Spleen (tissue), 7 donors: ENCODE measurements at regions not wholly inside any gene's neighbourhood (a gene's known extent, or its start where the extent isn't known, plus 50 kb on each side); places are given as distances from the start of the nearest gene placed in this dataset.

ENCODE experiments used
- POLR2A ChIP-seq, 3 donors: fragments of 450-650 bp; IDR thresholded peaks; one replicate each; pipeline ENCODE4 v1.5.1; 2017; ENCODE audit warnings: antibody characterized with exemption in 3 of 3, mild to moderate bottlenecking in 1 of 3
- POLR2AphosphoS5 ChIP-seq, 3 donors: sonication (generic); formaldehyde crosslinking; IDR thresholded peaks; one replicate each; pipeline ENCODE4 v1.5.1; 2017; ENCODE audit warnings: antibody characterized with exemption in 3 of 3
- TF ChIP-seq, protein P1 (sequence below), 11 experiments: fragments of 200-600 bp in 7 of 11; fragments of 450-650 bp in 4 of 11; sonication (generic) in 4 of 11; IDR thresholded peaks in 8 of 11; conservative IDR thresholded peaks in 3 of 11; 1 replicate in 7 of 11; 2 replicates in 4 of 11; pipeline versions ENCODE4 v1.4.0 to v1.8.0; 2016 to 2021; ENCODE audit warnings: antibody characterized with exemption in 11 of 11, inconsistent platforms in 4 of 11, mild to moderate bottlenecking in 1 of 11
- donor health status: DM: no; HTN: no; CAD: no; lungs with moderate emphysema.
- donor health status: DM: no; HTN: no; CAD: no.
- donor health status: DM: no; HTN: no; CAD: no.

GRCh38 chr9:73531658-73532057, 380.0 kb downstream of the ANXA1 start:
- TF ChIP-seq, protein P1, sequence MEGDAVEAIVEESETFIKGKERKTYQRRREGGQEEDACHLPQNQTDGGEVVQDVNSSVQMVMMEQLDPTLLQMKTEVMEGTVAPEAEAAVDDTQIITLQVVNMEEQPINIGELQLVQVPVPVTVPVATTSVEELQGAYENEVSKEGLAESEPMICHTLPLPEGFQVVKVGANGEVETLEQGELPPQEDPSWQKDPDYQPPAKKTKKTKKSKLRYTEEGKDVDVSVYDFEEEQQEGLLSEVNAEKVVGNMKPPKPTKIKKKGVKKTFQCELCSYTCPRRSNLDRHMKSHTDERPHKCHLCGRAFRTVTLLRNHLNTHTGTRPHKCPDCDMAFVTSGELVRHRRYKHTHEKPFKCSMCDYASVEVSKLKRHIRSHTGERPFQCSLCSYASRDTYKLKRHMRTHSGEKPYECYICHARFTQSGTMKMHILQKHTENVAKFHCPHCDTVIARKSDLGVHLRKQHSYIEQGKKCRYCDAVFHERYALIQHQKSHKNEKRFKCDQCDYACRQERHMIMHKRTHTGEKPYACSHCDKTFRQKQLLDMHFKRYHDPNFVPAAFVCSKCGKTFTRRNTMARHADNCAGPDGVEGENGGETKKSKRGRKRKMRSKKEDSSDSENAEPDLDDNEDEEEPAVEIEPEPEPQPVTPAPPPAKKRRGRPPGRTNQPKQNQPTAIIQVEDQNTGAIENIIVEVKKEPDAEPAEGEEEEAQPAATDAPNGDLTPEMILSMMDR (IDR thresholded peaks at IDR 0.05 in 8 of 11, conservative IDR thresholded peaks at IDR 0.05 in 3 of 11) = no peak
- no peak for TF ChIP-seq POLR2AphosphoS5 (IDR thresholded peaks at IDR 0.05)
- TF ChIP-seq POLR2A (IDR thresholded peaks at IDR 0.05) = no peak
